Neural progenitor cell (in vitro differentiated cells): ENCODE measurements at regions not wholly inside any gene's neighbourhood (a gene's known extent, or its start where the extent isn't known, plus 50 kb on each side); places are given as distances from the start of the nearest gene placed in this dataset.

Experiments
- EZH2 ChIP-seq: fragments of 200-600 bp; sonication (generic); IDR thresholded peaks from 2 replicates; pipeline ENCODE4 v1.6.1; 2017; ENCODE audit warnings: antibody characterized with exemption, mild to moderate bottlenecking, moderate library complexity
- EZH2phosphoT487 ChIP-seq: fragments of 200-600 bp; sonication (generic); IDR thresholded peaks from 2 replicates; pipeline ENCODE4 v1.6.1; 2017; ENCODE audit warnings: antibody characterized with exemption
- TF ChIP-seq, protein P1 (sequence below): fragments of 200-600 bp; sonication (generic); IDR thresholded peaks from 2 replicates; pipeline ENCODE4 v1.5.1; 2017; ENCODE audit warnings: antibody characterized with exemption, mild to moderate bottlenecking

DNA sequence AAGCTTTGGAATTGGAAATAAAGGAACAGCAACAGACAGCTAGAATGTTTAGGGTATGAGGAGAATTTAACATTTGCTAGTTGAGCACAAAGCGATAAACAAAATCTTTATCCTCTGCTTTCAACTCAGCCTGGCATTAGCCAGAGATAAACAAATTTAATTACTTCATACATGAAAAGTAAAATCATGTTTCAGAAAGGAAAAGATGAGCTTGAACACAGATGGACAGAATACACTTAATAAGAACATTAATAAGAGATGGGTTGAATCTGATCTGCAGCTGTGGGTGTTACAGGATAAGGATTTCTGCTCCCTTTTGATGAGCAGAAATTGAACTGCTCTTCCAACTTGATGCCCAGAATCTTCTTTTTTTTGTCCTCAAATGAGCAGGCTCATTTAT lies 275.2 kb downstream of the CSNK1G3 start:
- TF ChIP-seq, protein P1, sequence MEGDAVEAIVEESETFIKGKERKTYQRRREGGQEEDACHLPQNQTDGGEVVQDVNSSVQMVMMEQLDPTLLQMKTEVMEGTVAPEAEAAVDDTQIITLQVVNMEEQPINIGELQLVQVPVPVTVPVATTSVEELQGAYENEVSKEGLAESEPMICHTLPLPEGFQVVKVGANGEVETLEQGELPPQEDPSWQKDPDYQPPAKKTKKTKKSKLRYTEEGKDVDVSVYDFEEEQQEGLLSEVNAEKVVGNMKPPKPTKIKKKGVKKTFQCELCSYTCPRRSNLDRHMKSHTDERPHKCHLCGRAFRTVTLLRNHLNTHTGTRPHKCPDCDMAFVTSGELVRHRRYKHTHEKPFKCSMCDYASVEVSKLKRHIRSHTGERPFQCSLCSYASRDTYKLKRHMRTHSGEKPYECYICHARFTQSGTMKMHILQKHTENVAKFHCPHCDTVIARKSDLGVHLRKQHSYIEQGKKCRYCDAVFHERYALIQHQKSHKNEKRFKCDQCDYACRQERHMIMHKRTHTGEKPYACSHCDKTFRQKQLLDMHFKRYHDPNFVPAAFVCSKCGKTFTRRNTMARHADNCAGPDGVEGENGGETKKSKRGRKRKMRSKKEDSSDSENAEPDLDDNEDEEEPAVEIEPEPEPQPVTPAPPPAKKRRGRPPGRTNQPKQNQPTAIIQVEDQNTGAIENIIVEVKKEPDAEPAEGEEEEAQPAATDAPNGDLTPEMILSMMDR = no peak
- TF ChIP-seq EZH2phosphoT487 (no peak), EZH2 (no peak)
